Motor neuron (in vitro differentiated cells): ENCODE measurements at regions not wholly inside any gene's neighbourhood (a gene's known extent, or its start where the extent isn't known, plus 50 kb on each side); places are given as distances from the start of the nearest gene placed in this dataset.

Experiments
- ATAC-seq, 8 experiments: fragments of 200-7000 bp; cut with Tn5 transposase; replicated peaks in 6 of 8; 2 replicates each; pipeline ENCODE4 v1.8.0; 2021; ENCODE audit warnings: mild to moderate bottlenecking in 8 of 8, moderate library complexity in 8 of 8
- H3K27ac ChIP-seq, 2 donors: fragments of 250-450 bp; sonication (Bioruptor Pico); 2 replicates each; pipeline ENCODE4 v1.9.0; 2021; ENCODE audit warnings: antibody characterized with exemption in 2 of 2, mild to moderate bottlenecking in 2 of 2, moderate library complexity in 1 of 2
- H3K4me1 ChIP-seq, 2 donors: fragments of 250-450 bp; sonication (Bioruptor Pico); replicated peaks in 1 of 2; 2 replicates each; pipeline ENCODE4 v1.6.1; 2021; ENCODE audit warnings: antibody characterized with exemption in 2 of 2, mild to moderate bottlenecking in 2 of 2, moderate library complexity in 1 of 2
- H3K4me3 ChIP-seq, 5 donors: fragments of 250-450 bp; sonication (Bioruptor Pico); 2 replicates each; pipeline ENCODE4 v1.9.0; 2021; ENCODE audit warnings: antibody characterized with exemption in 5 of 5, mild to moderate bottlenecking in 5 of 5, moderate library complexity in 4 of 5
- WGBS, 10 experiments: fragments of 450-650 bp; shearing (Covaris generic); methylation state at CpG; one replicate each; pipeline ENCODE4 v1.0.0; 2022; 5-methylcytosine and 5-hydroxymethylcytosine counted together
- in situ Hi-C, 9 experiments: fragments of 400-800 bp; cut with MboI; loops; one replicate each; pipeline ENCODE4 v1.15.0; 2021; ENCODE audit warnings: low sequenced_read_pairs in 9 of 9, low pct_unique_long_range_greater_than_20kb in 2 of 9; ENCODE audit not compliant: unreplicated experiment in 9 of 9

GRCh38 chrX:36436361-36436760 lies 516.8 kb downstream of the CFAP47 start:
- ATAC-seq = peak in 3 of 8 experiments; percentile 26 to 54 (median 39)
- Histone ChIP-seq H3K4me1 (no peaks in the 10 kb centered on the region), H3K27ac (no peak overlapping the region), H3K4me3 (no peak overlapping the region)
- 80 to 81% methylated on average over 1 to 3 of the region's 3 CpGs; no CpG with 5 or more reads in 8 of the 10 experiments for WGBS, 10 experiments
- in situ Hi-C loops = no loop called here

GRCh38 chrX:36443007-36443406 lies 523.5 kb downstream of the CFAP47 start:
- H3K27ac ChIP-seq = no peak overlapping the region
- H3K4me1 ChIP-seq = no peaks in the 10 kb centered on the region
- in situ Hi-C loops = no loop called here
- H3K4me3 ChIP-seq = no peak overlapping the region
- ATAC-seq = peak in 1 of 8 experiments; percentile 32
- WGBS, 10 experiments = 42% methylated on average over 3 of the region's 3 CpGs; no CpG with 5 or more reads in 9 of the 10 experiments

GRCh38 chrX:36445566-36445965 lies 526.0 kb downstream of the CFAP47 start:
- Histone ChIP-seq H3K27ac (no peak overlapping the region), H3K4me1 (no peaks in the 10 kb centered on the region), H3K4me3 (no peak overlapping the region)
- no peak for ATAC-seq
- in situ Hi-C loops = no loop called here
- 0 to 33% (median 10%) methylated on average over 1 of the region's 1 CpG; no CpG with 5 or more reads in 6 of the 10 experiments for WGBS, 10 experiments

- no peak overlapping the region for H3K4me3 ChIP-seq
- no peak overlapping the region for H3K27ac ChIP-seq
- in situ Hi-C loops = no loop called here
- no peak for ATAC-seq
- H3K4me1 ChIP-seq = no peaks in the 10 kb centered on the region
Observed at GRCh38 chrX:36462142-36462541, 542.6 kb downstream of the CFAP47 start.

- in situ Hi-C loops = no loop called here
- whole genome bisulfite sequencing, 10 experiments = 0 to 100% (median 58%) methylated on average over 1 of the region's 1 CpG; no CpG with 5 or more reads in 5 of the 10 experiments
- Histone ChIP-seq H3K4me1 (no peaks in the 10 kb centered on the region), H3K4me3 (no peak overlapping the region), H3K27ac (no peak overlapping the region)
- ATAC-seq = no peak
Observed at GRCh38 chrX:36480441-36480990, 527.6 kb upstream of the FAM47C start.

- H3K27ac ChIP-seq = no peak overlapping the region
- no peaks in the 10 kb centered on the region for H3K4me1 ChIP-seq
- no peak overlapping the region for H3K4me3 ChIP-seq
- in situ Hi-C loops = no loop called here
- 0 to 100% (median 70%) methylated on average over 1 to 6 of the region's 8 CpGs; no CpG with 5 or more reads in 3 of the 10 experiments for WGBS, 10 experiments
- ATAC-seq = peak in 3 of 8 experiments; percentile 38 to 89 (median 61)
Observed at GRCh38 chrX:36501169-36501702, 506.9 kb upstream of the FAM47C start.

- Histone ChIP-seq H3K27ac (no peak overlapping the region), H3K4me3 (no peak overlapping the region), H3K4me1 (no peaks in the 10 kb centered on the region)
- no peak for ATAC-seq
- in situ Hi-C loops = no loop called here
Observed at GRCh38 chrX:36504625-36505024, 503.5 kb upstream of the FAM47C start.

- WGBS, 10 experiments = no CpG with 5 or more reads among the region's 1 CpG
- Histone ChIP-seq H3K4me3 (no peak overlapping the region), H3K4me1 (no peaks in the 10 kb centered on the region), H3K27ac (no peak overlapping the region)
- in situ Hi-C loops = no loop called here
- no peak for ATAC-seq
Observed at GRCh38 chrX:36508042-36508441, 500.1 kb upstream of the FAM47C start.

GRCh38 chrX:36510736-36511135 lies 497.4 kb upstream of the FAM47C start:
- H3K27ac ChIP-seq = no peak overlapping the region
- no peak for ATAC-seq
- no peak overlapping the region for H3K4me3 ChIP-seq
- in situ Hi-C loops = no loop called here
- H3K4me1 ChIP-seq = no peaks in the 10 kb centered on the region

GRCh38 chrX:36528661-36529060 lies 479.5 kb upstream of the FAM47C start:
- no peak overlapping the region for H3K4me3 ChIP-seq
- H3K4me1 ChIP-seq = no peaks in the 10 kb centered on the region
- 0 to 67% (median 0%) methylated on average over 1 of the region's 1 CpG; no CpG with 5 or more reads in 7 of the 10 experiments for WGBS, 10 experiments
- peak in 1 of 8 experiments; percentile 55 for ATAC-seq
- in situ Hi-C loops = no loop called here
- H3K27ac ChIP-seq = no peak overlapping the region

- WGBS, 10 experiments = 0 to 80% (median 0%) methylated on average over 1 to 6 of the region's 6 CpGs; no CpG with 5 or more reads in 5 of the 10 experiments
Observed at GRCh38 chrX:36534900-36535299, 473.3 kb upstream of the FAM47C start.

GRCh38 chrX:36543499-36543898 lies 464.7 kb upstream of the FAM47C start:
- no peak overlapping the region for H3K4me3 ChIP-seq
- no peak overlapping the region for H3K27ac ChIP-seq
- H3K4me1 ChIP-seq = no peaks in the 10 kb centered on the region
- in situ Hi-C loops = no loop called here
- no peak for ATAC-seq
- WGBS, 10 experiments = 0 to 86% (median 40%) methylated on average over 1 of the region's 1 CpG; no CpG with 5 or more reads in 7 of the 10 experiments

More at GRCh38 chrX:36534900-36535299, 473.3 kb upstream of the FAM47C start:
- no peak overlapping the region for H3K4me3 ChIP-seq
- in situ Hi-C loops = no loop called here
- no peak for ATAC-seq
- no peak overlapping the region for H3K27ac ChIP-seq
- no peaks in the 10 kb centered on the region for H3K4me1 ChIP-seq

GRCh38 chrX:36562986-36563385 lies 445.2 kb upstream of the FAM47C start:
- WGBS, 10 experiments = 0 to 100% (median 51%) methylated on average over 1 to 2 of the region's 2 CpGs; no CpG with 5 or more reads in 4 of the 10 experiments
- in situ Hi-C loops = no loop called here
- Histone ChIP-seq H3K27ac (no peak overlapping the region), H3K4me3 (no peak overlapping the region), H3K4me1 (no peaks in the 10 kb centered on the region)
- no peak for ATAC-seq

- Histone ChIP-seq H3K4me1 (no peaks in the 10 kb centered on the region), H3K27ac (no peak overlapping the region), H3K4me3 (no peak overlapping the region)
- in situ Hi-C loops = no loop called here
- peak in 1 of 8 experiments; percentile 43 for ATAC-seq
- WGBS, 10 experiments = 10 to 100% (median 33%) methylated on average over 1 of the region's 1 CpG; no CpG with 5 or more reads in 7 of the 10 experiments
Observed at GRCh38 chrX:36568946-36569345, 439.2 kb upstream of the FAM47C start.
